ENCODE measurements at regions not wholly inside any gene's neighbourhood (a gene's known extent, or its start where the extent isn't known, plus 50 kb on each side); places are given as distances from the start of the nearest gene placed in this dataset.

- Histone ChIP-seq H3K27ac (no peak overlapping the region), H3K27me3 (no peaks in the 10 kb centered on the region), H3K36me3 (no peaks in the 10 kb centered on the region), H3K4me3 (no peak overlapping the region), H3K9me3 (no peaks in the 10 kb centered on the region), H3K4me1 (ENCODE audit: insufficient read depth) (no peaks in the 10 kb centered on the region)
- intact Hi-C loops (cut with DNase I), result no loop called here
- TF ChIP-seq POLR2A (IDR thresholded peaks at IDR 0.05) (no peak), EP300 (IDR thresholded peaks at IDR 0.05) (no peak), CTCF (IDR thresholded peaks at IDR 0.05) (no peak)
- DNase-seq, result no peak
Observed at GRCh38 chr4:84167093-84167492, 332.0 kb downstream of the NKX6-1 start.

- intact Hi-C loops (cut with DNase I), result no loop called here
- no peaks in the 10 kb centered on the region for H3K9me3 ChIP-seq
- H3K36me3 ChIP-seq, result no peaks in the 10 kb centered on the region
- H3K4me1 ChIP-seq (ENCODE audit: insufficient read depth), result no peaks in the 10 kb centered on the region
- H3K4me3 ChIP-seq, result no peak overlapping the region
- TF ChIP-seq EP300 (IDR thresholded peaks at IDR 0.05), result no peak
- no peak for TF ChIP-seq POLR2A (IDR thresholded peaks at IDR 0.05)
- no peak for TF ChIP-seq CTCF (IDR thresholded peaks at IDR 0.05)
- H3K27ac ChIP-seq, result no peak overlapping the region
- WGBS, 3 donors, result 88 to 100% (median 96%) methylated on average over 1 of the region's 1 CpG
- no peak for DNase-seq
- H3K27me3 ChIP-seq, result no peaks in the 10 kb centered on the region
Observed at GRCh38 chr4:84166486-84166885, 332.6 kb downstream of the NKX6-1 start.

- Histone ChIP-seq H3K4me3 (no peak overlapping the region), H3K36me3 (no peaks in the 10 kb centered on the region), H3K4me1 (ENCODE audit: insufficient read depth) (no peaks in the 10 kb centered on the region), H3K27ac (no peak overlapping the region), H3K27me3 (no peaks in the 10 kb centered on the region), H3K9me3 (no peaks in the 10 kb centered on the region)
- intact Hi-C loops (cut with DNase I), result no loop called here
- WGBS, 3 donors, result 78 to 84% (median 82%) methylated on average over 4 of the region's 4 CpGs
- no peak for DNase-seq
- TF ChIP-seq CTCF (IDR thresholded peaks at IDR 0.05), result no peak
- no peak for TF ChIP-seq POLR2A (IDR thresholded peaks at IDR 0.05)
- TF ChIP-seq EP300 (IDR thresholded peaks at IDR 0.05), result no peak
Observed at GRCh38 chr4:84164201-84164600, 334.9 kb downstream of the NKX6-1 start.

- DNase-seq, result no peak
- no peak for TF ChIP-seq EP300 (IDR thresholded peaks at IDR 0.05)
- TF ChIP-seq POLR2A (IDR thresholded peaks at IDR 0.05), result no peak
- TF ChIP-seq CTCF (IDR thresholded peaks at IDR 0.05), result no peak
- no peaks in the 10 kb centered on the region for H3K27me3 ChIP-seq
- no peak overlapping the region for H3K4me3 ChIP-seq
- no peaks in the 10 kb centered on the region for H3K9me3 ChIP-seq
- H3K4me1 ChIP-seq (ENCODE audit: insufficient read depth), result no peaks in the 10 kb centered on the region
- H3K27ac ChIP-seq, result no peak overlapping the region
- WGBS, 3 donors, result 3 to 6% (median 5%) methylated on average over 5 of the region's 5 CpGs
- intact Hi-C loops (cut with DNase I), result no loop called here
- H3K36me3 ChIP-seq, result no peaks in the 10 kb centered on the region
Observed at GRCh38 chr4:84159762-84160161, 339.3 kb downstream of the NKX6-1 start.

GRCh38 chr4:84158670-84159069, 340.4 kb downstream of the NKX6-1 start:
- no peak for DNase-seq
- no peaks in the 10 kb centered on the region for H3K36me3 ChIP-seq
- TF ChIP-seq CTCF (IDR thresholded peaks at IDR 0.05) (no peak), POLR2A (IDR thresholded peaks at IDR 0.05) (no peak), EP300 (IDR thresholded peaks at IDR 0.05) (no peak)
- no peaks in the 10 kb centered on the region for H3K9me3 ChIP-seq
- WGBS, 3 donors, result 90 to 95% (median 93%) methylated on average over 5 of the region's 5 CpGs
- H3K27me3 ChIP-seq, result no peaks in the 10 kb centered on the region
- H3K27ac ChIP-seq, result no peak overlapping the region
- intact Hi-C loops (cut with DNase I), result no loop called here
- no peaks in the 10 kb centered on the region for H3K4me1 ChIP-seq (ENCODE audit: insufficient read depth)
- H3K4me3 ChIP-seq, result no peak overlapping the region
